ENCODE measurements at regions not wholly inside any gene's neighbourhood (a gene's known extent, or its start where the extent isn't known, plus 50 kb on each side); places are given as distances from the start of the nearest gene placed in this dataset.

- DNase-seq (ENCODE audit: low read depth) = no peak
- H3K4me3 ChIP-seq (replicated peaks; ENCODE audit: low read depth, low read length) = no peak overlapping the region
- no peak for TF ChIP-seq CTCF (IDR thresholded peaks at IDR 0.05; ENCODE audit: low read length, missing control alignments)
Observed at GRCh38 chr7:130923930-130924329, 189.9 kb upstream of the KLF14 start.

DNA sequence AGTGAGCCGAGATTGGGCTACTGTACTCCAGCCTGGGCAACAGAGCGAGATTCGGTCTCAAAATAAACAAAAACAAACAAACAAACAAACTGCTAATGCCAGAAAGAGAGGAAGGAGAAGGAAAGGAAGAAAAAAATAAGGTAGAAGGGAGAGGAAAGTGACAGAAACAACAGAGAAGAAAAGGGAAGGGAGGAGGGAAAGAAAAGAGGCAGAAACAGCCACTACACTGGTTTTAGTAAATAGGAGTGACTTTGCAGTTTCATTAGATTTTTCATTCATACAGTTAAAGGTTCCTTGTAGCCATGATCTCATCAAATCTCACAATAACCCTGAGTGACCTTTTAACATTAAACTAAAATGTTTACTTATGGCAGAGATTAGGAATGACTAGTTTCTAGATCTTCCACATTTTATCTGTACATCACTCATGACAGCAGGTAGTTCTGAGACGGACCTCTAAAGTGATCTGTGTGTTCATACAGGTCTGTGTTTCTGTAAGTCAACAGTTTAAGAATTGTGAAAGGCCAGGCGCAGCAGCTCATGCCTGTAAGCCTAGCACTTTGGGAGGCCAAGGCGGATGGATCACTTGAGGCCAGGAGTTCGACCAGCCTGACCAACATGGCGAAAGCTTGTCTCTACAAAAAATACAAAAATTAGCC is 191.3 kb upstream of the KLF14 start:
- DNase-seq (ENCODE audit: low read depth) = no peak
- H3K4me3 ChIP-seq (replicated peaks; ENCODE audit: low read depth, low read length) = no peak overlapping the region
- TF ChIP-seq CTCF (IDR thresholded peaks at IDR 0.05; ENCODE audit: low read length, missing control alignments) = no peak

- H3K4me3 ChIP-seq (replicated peaks; ENCODE audit: low read depth, low read length) = no peak overlapping the region
- TF ChIP-seq CTCF (IDR thresholded peaks at IDR 0.05; ENCODE audit: low read length, missing control alignments) = no peak
- no peak for DNase-seq (ENCODE audit: low read depth)
Observed at GRCh38 chr7:130926001-130926691, 192.1 kb upstream of the KLF14 start.

DNA sequence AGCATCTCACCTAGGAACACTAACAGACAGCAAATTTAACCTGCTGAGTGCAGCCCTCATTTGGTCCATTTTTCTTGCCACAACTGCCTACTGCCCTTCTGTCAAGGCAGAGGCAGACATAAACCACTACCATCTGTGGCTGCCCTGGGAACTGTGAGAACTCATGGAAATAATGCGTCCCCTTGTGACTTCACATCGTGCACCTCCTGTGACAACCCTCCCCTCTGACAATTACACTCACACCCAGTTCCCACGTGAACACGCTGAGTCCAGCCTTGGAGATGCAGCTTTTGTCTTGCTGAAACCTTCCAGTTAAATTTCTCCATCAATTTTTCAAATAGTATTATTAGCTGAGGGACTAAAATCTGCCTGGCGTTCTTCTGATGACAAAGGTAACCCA is 193.1 kb upstream of the KLF14 start:
- no peak for DNase-seq (ENCODE audit: low read depth)
- no peak for TF ChIP-seq CTCF (IDR thresholded peaks at IDR 0.05; ENCODE audit: low read length, missing control alignments)
- no peak overlapping the region for H3K4me3 ChIP-seq (replicated peaks; ENCODE audit: low read depth, low read length)

GRCh38 chr7:130927564-130927963 is 193.6 kb upstream of the KLF14 start:
- H3K4me3 ChIP-seq (replicated peaks; ENCODE audit: low read depth, low read length) = no peak overlapping the region
- no peak for TF ChIP-seq CTCF (IDR thresholded peaks at IDR 0.05; ENCODE audit: low read length, missing control alignments)
- no peak for DNase-seq (ENCODE audit: low read depth)

GRCh38 chr7:130929896-130930659 is 196.1 kb upstream of the KLF14 start:
- TF ChIP-seq CTCF (IDR thresholded peaks at IDR 0.05; ENCODE audit: low read length, missing control alignments) = no peak
- no peak overlapping the region for H3K4me3 ChIP-seq (replicated peaks; ENCODE audit: low read depth, low read length)
- no peak for DNase-seq (ENCODE audit: low read depth)

Data from fibroblast of pulmonary artery (primary cell).